HG03565 (cell line): ENCODE measurements at regions not wholly inside any gene's neighbourhood (a gene's known extent, or its start where the extent isn't known, plus 50 kb on each side); places are given as distances from the start of the nearest gene placed in this dataset.
"Not testable (repeated sequence)": the region's sequence is repeated elsewhere in the genome, so short reads cannot be mapped to it uniquely, and the experiment has no call there.

ENCODE experiments used
- ATAC-seq: cut with Tn5 transposase; IDR thresholded peaks from one replicate; pipeline ENCODE4 v1.9.1; 2021; ENCODE audit warnings: mild to moderate bottlenecking, moderate library complexity; ENCODE audit not compliant: unreplicated experiment

DNA sequence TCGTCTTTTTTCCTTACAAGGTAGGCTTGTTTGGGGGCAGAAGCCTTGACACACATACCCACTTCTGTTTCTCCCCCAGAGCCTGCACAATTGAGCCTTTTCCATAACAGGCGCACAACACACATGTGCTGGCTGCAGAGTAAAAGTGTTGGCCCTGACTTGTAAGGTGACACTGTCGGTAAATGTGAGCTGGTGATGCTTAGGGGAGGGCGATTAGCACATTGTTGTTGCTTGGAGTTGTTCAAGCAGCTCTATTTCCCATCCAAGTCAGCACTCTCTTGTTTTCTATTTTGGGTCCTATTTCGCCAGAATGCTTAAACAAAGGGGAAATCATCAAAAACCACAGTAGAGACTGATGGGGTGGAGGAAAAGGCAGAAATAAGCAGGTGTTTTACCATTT is 51.9 kb upstream of the PTPRJ start:
- ATAC-seq: no peak

DNA sequence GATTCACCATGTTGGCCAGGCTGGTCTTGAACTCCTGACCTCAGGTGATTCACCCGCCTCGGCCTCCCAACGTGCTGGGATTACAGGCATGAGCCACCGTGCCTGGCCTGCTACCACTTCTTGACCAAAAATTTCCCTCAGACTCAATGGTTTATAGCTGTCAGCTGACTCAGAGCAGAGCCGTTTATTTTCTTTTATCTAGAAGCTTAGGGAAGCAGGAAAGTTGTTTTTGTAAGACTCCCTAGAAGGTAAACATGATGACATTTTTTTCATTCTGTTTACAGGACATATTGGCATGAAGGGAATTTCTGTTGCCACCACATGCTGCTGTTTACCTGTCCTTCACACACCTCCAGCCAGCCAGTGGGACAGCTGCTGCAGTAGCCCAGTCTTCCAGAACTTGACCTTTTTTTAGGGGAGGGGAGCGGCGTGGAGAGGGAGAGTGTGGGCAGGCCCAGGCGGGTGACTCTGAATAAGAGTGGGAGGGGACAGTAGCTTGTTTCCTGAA is 56.1 kb upstream of the PTPRJ start:
- no peak for ATAC-seq

DNA sequence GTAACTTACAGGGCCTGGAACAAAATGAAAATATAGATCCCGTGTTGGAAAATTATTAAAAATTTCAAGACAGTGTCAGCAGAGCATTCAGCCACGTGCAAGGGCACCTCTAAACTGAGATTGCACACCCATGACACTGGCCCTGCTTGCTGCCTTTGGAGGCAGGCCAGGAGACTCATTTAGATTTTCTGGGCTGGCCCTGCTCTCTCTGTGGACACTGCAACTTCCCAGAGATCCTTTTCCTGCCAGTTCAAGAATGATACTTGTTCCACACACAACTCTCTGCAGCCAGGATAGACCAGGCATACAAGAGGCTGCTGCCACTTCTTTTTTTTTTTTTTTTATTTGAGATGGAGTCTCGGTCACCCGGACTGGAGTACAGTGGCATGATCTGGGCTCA is 56.7 kb upstream of the PTPRJ start:
- ATAC-seq: no peak

DNA sequence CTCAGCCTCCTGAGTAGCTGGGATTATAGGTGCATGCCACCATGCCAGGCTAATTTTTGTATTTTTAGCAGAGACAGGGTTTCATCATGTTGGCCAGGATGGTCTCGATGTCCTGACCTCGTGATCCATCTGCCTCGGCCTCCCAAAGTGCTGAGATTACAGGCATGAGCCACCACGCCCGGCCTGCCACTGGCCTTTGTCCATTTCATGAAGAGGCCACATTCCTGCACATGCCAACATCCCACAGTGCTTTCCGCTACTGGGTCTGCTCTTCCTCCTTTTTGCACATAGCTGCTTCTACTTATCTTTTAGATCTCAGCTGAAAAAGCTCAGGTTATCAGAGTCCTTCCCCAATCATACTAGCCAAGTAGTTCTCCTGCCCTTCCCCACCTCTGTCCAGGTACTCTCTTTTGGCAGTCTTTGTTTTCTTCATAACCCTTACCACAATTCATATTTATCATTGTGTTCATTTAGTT is 59.2 kb upstream of the PTPRJ start:
- ATAC-seq: not testable (repeated sequence)

DNA sequence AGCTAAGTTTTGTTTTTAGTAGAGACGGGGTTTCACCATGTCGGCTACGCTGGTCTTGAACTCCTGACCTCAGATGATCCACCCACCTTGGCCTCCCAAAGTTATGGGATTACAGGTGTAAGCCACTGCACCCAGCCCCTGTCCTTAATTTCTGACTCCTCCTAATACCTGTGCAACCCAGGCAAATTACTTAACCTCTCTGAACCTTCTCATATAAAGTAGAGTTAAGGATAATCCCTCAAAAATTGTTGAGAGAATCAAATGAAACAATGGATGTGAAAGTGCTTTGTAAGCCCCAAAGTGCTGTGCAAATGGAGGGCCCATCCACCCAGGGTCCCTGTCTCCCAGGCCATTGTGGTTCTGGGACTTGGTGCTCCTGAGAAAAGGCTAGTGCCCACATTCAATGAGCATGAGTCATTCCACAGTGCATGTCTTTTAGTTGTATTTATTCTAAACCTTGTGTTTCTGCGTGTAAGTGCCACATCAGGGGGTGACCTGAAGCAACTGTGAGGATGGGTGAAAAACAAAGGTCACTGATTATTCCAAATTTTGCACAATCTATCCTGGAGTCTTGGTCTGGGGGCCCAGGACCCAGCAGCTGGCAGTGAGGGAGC is 61.4 kb upstream of the PTPRJ start:
- no peak for ATAC-seq

DNA sequence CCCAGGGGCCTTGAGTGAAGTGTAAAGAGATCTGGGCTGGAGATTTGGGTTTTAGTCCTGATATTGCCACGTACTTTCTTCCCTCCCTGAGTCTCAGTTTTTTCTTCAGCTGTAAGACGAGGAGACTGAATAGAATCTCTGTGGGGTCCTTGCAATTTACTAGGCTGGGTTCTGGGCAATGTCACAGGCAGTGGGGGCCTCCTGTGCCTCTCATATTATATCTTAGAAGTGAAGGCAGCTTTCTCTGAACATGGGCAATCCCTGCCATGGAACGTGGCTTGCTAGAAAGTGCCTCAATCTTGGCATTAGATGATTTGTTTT is 62.0 kb upstream of the PTPRJ start:
- ATAC-seq: no peak

DNA sequence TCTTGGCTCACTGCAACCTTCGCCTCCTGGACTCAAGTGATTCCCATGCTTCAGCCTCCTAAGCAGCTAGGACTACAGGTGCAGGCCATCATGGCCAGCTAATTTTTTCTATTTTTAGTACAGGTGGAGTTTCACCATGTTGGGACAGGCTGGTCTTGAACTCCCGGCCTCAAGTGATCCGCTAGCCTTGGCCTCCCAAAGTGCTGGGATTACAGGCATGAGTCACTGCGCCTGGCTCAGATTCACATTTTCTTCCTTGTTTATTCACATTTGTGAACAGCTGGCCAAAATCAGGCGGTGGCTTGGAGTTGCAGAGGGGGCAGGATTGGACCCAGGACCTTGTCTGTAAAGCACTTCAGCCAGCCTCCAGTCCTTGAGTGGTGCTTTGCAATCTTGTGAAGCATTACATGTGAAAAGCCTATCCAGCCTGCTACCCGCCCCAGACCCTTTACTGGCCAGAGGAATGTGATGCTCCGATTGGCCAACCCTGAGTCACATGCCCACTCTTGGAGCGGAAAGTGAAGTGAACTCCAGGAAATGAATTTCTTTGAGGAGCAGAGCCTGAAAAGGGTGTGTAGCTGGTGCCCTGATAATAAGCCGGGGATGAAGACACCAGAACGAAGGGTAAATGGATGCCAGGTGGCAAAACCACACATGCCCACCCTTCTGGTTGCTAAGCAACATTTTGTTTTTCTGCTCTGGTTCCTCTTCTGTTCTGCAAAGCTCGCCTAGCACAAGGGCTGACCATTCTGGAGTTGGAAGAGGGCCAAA is 62.6 kb upstream of the PTPRJ start:
- no peak for ATAC-seq

DNA sequence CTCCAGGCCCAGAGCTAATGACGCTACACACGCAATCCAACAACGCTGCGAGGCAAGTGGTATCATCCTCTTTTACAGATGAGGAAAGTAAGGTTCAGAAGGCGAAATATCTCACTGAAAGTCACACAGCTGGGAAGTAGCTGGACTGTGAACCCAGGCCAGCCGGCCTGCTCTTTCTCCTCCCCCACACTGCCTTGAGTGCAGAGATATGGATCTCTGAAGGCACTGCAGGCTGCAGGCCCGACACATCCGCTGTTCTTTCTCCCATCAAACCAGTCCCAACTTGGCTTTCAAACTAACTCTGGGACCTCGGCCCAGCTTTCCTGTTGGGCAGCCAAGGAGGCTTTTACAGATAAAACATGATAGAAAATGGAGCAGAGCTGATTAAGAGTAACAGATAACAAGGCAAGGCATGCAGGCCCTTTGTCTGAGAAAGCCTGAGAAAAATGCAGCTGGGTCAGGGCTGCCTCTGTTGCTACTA is 64.0 kb upstream of the PTPRJ start:
- no peak for ATAC-seq

DNA sequence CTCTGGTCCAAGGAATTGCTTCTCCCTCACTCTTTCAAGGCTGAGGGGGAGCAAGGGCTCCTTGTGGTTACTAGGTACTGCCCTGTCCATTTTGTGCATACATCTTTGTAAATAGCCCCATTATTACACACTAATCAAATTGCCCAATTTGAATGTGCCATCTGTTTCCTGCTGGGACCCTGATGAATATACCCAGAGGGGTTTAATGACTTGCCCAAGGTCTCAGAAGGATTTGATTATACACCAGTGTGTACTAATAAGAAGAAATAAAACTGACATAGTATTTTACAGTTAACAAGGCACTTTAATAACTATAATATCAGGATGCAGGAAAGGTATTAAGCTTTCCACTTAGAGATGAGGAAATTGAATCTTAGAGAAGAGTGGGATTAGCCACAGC is 64.6 kb upstream of the PTPRJ start:
- ATAC-seq: no peak

DNA sequence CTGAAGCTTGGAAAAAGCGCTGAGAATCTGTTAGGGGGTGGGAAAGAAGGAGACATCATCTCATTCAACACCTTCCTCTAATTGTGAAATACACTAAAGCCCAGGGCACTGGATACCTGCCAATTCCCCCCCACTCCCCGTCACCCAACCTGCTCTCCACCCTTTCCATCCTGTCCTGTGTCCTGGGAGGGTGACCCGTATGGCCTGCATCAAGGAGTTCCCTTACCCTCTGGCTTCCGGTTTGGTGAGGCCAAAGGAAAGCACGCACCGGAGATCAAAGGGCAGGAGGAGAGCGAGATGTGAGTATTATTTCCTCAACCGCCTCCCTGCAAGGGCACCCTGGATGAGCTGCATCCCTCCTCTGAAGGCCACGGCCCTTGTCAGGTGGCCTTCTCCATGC is 65.0 kb upstream of the PTPRJ start:
- ATAC-seq: no peak

DNA sequence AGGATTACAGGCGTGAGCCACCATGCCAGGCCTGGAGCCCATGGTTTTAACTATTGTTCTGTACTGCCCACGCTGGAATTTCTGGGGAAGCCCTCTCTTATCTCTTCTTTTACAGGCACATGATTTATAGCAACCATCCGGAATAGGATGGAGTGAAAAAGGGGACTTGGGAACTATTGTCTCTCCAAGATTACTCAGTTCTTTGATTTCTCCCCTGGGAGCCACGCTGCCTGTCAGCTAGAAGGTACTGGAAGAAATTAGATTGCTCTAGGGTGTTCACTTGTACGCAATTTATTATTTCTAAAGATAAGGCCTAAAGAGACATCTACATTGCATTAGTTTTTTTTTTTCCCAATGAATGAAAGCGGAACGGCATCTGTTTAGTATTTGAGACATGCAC is 65.6 kb upstream of the PTPRJ start:
- no peak for ATAC-seq

DNA sequence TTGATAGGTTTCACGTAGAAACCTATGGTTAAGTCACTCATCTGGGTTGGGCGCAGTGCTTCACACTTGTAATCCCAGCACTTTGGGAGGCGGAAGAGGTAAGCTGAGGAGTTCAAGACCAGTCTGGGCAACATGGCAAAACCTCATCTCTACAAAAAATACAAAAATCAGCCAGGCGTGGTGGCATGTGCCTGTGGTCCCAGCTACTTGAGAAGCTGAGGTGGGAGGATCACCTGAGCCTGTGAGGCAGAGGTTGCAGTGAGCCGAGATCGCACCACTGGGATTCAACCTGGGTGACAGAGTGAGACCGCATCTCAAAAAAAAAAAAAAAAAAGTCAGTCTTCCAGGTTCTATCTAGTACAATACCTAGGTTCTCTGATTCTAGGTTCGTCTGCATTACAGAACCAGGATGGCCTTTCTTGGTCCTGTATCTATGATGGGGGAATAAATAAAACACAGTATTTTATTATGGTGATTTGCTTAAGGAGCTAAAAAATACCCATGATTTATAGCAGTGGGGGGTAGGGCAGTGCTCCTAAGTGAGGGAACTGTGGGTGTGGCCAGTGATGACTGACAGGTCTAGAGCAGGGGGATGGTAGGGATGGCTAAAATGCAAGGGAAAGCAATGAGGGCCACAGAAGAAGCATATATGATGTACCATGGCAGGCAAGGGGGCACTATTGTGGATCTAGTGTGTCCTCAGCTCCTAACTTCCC is 65.5 kb upstream of the NUP160 start:
- no peak for ATAC-seq

DNA sequence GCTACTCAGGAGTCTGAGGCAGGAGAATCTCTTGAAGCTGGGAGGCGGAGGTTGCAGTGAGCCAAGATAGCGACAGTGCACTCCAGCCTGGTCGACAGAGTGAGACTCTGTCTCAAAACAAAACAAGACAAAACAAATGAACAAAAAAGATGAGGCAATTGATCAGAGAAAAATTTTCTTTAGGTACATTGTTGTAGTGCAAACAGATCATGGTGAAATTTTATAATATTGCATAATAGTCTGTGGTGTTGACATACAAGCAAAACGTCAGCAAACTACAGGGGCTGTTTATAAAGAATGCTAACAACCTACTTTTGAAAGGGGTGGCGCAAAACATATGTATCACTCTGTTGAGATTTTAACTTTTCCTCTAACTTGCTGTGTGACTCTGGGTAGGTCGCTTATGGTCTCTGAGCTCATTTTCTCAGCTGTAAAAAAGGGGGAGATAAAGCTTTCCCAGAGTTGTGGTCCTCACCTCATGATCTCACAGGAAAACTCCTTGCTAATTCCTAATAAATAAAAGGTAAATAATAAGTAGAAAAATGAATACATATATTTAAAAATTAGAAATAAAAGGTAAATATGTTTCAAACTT is 64.8 kb upstream of the NUP160 start:
- no peak for ATAC-seq

DNA sequence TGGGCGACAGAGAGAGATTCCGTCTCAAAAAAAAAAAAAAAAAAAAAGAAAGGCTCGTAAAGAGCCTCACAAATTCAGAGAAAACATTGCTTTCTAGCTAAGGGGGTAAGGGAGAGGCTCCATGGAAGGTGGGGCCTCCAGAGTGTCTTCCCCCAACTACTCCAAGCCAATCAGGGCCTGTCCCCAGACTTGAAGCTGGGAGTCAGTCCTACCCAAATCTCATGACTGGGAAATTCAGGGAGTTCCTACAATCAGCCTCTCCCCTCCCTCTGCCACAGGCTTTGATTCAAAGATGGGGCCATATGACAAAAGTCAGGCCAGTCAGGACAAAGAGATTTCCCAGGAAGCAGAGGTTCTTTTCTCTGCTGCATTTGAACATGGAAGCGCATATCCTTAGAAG is 63.0 kb upstream of the NUP160 start:
- no peak for ATAC-seq

DNA sequence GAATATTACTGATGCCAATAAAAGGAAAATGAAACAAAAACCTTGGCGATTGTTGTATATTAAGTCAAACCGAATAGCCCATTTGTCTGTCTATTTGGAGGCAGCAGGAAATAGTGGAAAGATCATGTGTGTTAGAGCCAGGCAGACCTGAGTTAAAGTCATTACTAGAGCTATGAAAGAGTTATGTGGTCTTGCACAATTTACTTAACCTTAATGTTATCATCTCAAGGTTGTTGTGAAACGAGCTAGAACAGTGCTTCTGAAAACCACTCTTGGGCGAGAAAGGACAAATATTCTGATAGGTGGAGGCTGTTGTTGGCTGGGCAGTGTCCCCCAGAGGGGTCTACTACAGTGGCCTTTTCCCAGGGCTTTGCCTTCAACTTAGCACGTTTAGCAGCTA is 60.0 kb upstream of the NUP160 start:
- ATAC-seq: peak; percentile 82

DNA sequence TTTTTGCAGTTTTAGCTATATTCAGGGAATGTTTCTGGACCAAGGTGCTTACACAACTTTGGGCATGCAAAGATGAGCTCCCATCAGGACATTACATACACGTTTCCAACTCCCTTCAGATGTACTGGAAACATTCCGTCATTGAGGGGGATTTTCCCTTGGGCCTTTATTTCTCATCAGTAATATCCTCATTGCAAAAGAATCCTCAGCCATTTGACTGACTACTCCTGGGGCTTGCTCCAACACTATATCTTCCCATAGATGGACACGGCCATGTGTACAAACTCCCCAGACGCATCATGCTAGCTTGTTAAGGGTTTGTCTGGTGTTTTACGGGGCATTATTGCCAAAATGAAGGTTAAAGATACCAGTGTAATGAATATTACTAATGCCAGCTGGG is 59.3 kb upstream of the NUP160 start:
- ATAC-seq: no peak

DNA sequence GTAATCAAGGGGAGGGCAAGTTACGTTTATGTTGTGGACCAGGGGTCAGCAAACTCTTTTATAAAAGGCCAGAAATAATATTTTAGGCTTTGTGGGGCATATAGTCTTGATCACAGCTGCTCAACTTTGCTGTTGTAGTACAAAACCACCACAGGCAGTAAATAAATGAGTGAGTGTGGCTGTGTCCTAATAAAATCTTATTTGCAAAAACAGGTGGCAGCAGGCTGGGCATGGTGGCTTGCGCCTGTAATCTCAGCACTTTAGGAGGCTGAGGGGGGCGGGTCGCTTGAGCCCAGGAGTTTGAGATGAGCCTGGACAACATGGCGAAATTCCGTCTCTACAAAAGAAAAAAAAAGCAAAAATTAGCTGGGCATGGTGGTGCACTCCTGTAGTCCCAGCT is 57.9 kb upstream of the NUP160 start:
- ATAC-seq: no peak

DNA sequence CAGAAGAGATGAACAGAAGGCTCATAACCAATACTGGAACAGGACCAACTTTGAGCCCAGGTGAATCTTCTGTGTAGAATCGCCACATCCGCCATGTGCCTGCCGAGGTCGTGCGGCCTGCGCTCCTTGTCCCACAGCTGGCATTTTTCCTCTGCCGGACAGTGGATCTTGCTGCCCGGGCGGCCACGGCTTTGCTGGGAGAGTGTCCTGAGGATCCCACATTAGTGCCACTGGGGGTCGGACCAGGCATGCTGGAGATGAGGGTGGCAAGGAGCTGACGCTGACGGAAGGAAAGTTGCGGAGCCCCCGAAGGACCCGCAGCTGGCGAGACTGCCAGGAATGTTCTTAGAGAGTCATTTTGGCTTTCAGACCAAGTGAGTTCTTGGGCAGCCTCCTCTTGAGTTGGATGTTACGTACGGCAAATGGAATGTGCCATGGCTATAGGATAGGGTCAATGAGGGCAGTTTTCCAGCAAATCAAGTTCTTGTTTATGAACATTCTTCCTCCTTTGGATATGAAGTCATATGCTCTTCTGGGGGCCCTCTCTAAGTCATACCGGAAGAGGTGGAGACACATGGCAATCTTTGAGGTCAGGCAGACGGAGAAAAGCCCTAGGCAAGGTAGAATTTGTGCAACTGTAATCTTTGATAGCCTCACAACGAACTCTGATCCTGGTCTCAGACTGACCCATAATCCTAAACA is 57.4 kb upstream of the NUP160 start:
- ATAC-seq: no peak

DNA sequence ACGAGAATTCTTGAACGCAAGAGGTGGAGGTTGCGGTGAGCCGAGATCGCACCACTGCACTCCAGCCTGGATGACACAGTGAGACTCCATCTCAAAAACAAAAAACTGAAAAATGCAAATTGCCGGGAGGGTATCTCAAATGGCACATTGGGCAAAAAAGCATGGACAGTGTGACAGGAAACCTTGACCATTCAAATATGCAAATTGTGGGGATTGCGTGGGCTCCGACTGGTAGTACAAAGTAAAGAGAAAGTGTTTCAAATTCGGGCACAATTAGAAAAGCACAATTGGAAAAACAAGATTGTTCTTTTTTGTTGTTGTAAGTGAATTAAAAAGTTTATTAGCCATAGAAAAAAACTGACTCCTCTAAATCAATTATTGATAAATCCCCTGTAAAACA is 56.7 kb upstream of the NUP160 start:
- no peak for ATAC-seq

DNA sequence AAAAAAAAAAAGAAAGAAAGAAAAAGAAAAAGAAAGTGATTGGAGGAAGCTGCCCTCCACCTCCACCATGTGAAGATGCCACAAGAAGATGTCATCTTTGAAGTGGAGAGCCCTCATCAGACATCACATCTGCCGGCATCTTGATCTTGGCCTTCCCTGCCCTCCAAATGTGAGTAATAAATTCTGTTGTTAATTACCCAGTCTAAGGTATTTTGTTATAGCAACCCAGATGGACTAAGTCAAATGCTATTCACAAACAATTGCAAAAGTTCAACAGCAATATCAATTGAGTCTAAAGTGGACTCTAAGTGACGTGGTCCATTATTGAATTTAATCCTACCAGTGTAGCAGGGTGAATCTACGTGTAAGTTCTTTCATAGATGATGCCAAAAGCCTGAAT is 55.9 kb upstream of the NUP160 start:
- ATAC-seq: no peak

DNA sequence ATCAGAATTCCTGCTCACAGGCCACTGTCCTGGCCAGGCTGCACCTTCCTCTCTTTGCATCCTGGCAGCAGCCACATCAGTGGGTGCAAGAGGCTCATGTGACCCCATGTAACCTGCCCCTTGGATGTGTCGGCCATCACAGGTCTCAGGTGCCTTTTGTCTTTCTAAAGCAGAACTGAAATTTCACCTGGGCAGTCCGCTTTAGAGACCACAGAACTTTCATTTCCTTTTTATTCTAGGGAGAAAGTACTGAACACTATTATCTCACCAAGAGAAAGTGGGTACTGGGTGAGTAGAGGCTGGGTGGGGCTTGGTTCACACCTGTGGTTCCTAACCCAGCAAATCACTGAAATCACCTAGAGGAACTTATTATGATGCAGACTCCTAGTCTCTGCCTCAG is 51.7 kb upstream of the NUP160 start:
- peak; percentile 97 for ATAC-seq
